Common myeloid progenitor, CD34-positive (primary cell): ENCODE measurements at regions not wholly inside any gene's neighbourhood (a gene's known extent, or its start where the extent isn't known, plus 50 kb on each side); places are given as distances from the start of the nearest gene placed in this dataset.

ENCODE experiments used
- CTCF ChIA-PET: fragments of 350-600 bp; sonication (Branson Sonifier 250); formaldehyde crosslinking; loops from one replicate; lab custom pipeline; 2021; ENCODE audit warnings: antibody characterized with exemption; lab: Charles Lee
- POLR2A ChIA-PET: fragments of 350-600 bp; sonication (Branson Sonifier 250); formaldehyde crosslinking; loops from one replicate; lab custom pipeline; 2021; ENCODE audit warnings: antibody characterized with exemption; lab: Charles Lee
- DNase-seq, 3 donors: peaks; one replicate each; pipeline versions ENCODE4 v3.0.0 to v3.0.0-alpha.2; 2013
- H3K27ac ChIP-seq, 2 experiments: 1 replicate in 1 of 2; 2 replicates in 1 of 2; pipeline ENCODE4 v1.7.0; 2013; ENCODE audit warnings: inconsistent platforms in 2 of 2, low read length in 2 of 2, mild to moderate bottlenecking in 2 of 2, low read depth in 1 of 2, moderate library complexity in 1 of 2; ENCODE audit not compliant: severe bottlenecking in 2 of 2, insufficient read depth in 1 of 2, poor library complexity in 1 of 2
- H3K27me3 ChIP-seq, 5 experiments: replicated peaks in 2 of 5; 1 replicate in 3 of 5; 2 replicates in 2 of 5; pipeline versions ENCODE4 v1.6.1 to v1.7.0; 2013; ENCODE audit warnings: low read length in 4 of 5, mild to moderate bottlenecking in 2 of 5, moderate library complexity in 2 of 5, inconsistent platforms in 1 of 5; ENCODE audit not compliant: insufficient read depth in 5 of 5, control insufficient read depth in 4 of 5
- H3K36me3 ChIP-seq, 4 experiments: 1 replicate in 2 of 4; 2 replicates in 2 of 4; pipeline versions ENCODE4 v1.6.1 to v1.7.0; 2013; ENCODE audit warnings: low read length in 3 of 4, control low read depth in 1 of 4, mild to moderate bottlenecking in 1 of 4; ENCODE audit not compliant: control insufficient read depth in 4 of 4, insufficient read depth in 4 of 4
- H3K4me1 ChIP-seq, 4 experiments: 1 replicate in 3 of 4; 2 replicates in 1 of 4; pipeline versions ENCODE4 v1.6.1 to v1.7.1; 2013; ENCODE audit warnings: low read length in 3 of 4, mild to moderate bottlenecking in 3 of 4, control low read depth in 1 of 4, inconsistent platforms in 1 of 4, moderate library complexity in 1 of 4; ENCODE audit not compliant: control insufficient read depth in 4 of 4, insufficient read depth in 4 of 4; ENCODE audit errors: control extremely low read depth in 1 of 4
- H3K4me3 ChIP-seq, 7 experiments: 1 replicate in 4 of 7; 2 replicates in 3 of 7; pipeline versions ENCODE4 v1.5.1 to v1.7.0; 2013; ENCODE audit warnings: mild to moderate bottlenecking in 7 of 7, low read length in 6 of 7, moderate library complexity in 6 of 7, inconsistent platforms in 2 of 7, low read depth in 2 of 7, control low read depth in 1 of 7; ENCODE audit not compliant: insufficient read depth in 4 of 7, control insufficient read depth in 1 of 7; ENCODE audit errors: extremely low read depth in 1 of 7
- H3K9me3 ChIP-seq, 5 experiments: 1 replicate in 4 of 5; 2 replicates in 1 of 5; pipeline versions ENCODE4 v1.6.1 to v1.7.1; 2013; ENCODE audit warnings: low read length in 4 of 5, mild to moderate bottlenecking in 2 of 5, inconsistent platforms in 1 of 5, low read depth in 1 of 5, moderate library complexity in 1 of 5; ENCODE audit not compliant: control insufficient read depth in 4 of 5, insufficient read depth in 2 of 5; ENCODE audit errors: control extremely low read depth in 1 of 5
- WGBS: methylation state at CpG from one replicate; pipeline ENCODE4 v1.1.5; 2013; ENCODE audit not compliant: insufficient coverage; 5-methylcytosine and 5-hydroxymethylcytosine counted together

DNA sequence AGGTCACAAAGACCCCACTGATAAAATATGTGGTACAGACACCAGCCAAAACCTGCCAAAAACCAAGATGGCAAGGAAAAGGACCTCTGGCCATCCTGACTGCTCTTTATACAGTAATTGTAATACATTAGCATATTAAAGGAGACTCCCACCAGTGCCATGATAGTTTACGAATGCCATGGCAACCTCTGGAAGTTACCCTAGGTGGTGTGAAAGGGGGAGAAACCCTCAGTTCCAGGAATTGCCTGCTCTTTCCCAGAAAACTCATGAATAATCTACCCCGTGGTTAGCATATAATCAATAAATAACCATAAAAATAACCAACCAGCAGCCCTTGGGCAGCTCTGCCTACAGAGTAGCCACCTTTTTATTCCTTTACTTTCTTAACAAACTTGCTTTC is 129.8 kb upstream of the EPB41L3 start:
- 50% methylated on average over 1 of the region's 2 CpGs for WGBS
- no peak overlapping the region for H3K27ac ChIP-seq
- no peaks in the 10 kb centered on the region for H3K36me3 ChIP-seq
- DNase-seq = no peak
- POLR2A ChIA-PET = no interaction called here
- peaks cover 0 to 5% (median 0%) of the 10 kb centered on the region in 5 experiments for H3K27me3 ChIP-seq
- CTCF ChIA-PET = no interaction called here
- H3K4me1 ChIP-seq = no peaks in the 10 kb centered on the region
- no peaks in the 10 kb centered on the region for H3K9me3 ChIP-seq
- H3K4me3 ChIP-seq = no peak overlapping the region

GRCh38 chr18:5669585-5669984 is 125.8 kb upstream of the EPB41L3 start:
- no CpG with 5 or more reads among the region's 2 CpGs for WGBS
- Histone ChIP-seq H3K4me3 (no peak overlapping the region), H3K36me3 (no peaks in the 10 kb centered on the region), H3K27me3 (peaks cover 0 to 4% (median 0%) of the 10 kb centered on the region in 5 experiments), H3K9me3 (no peaks in the 10 kb centered on the region), H3K27ac (no peak overlapping the region), H3K4me1 (no peaks in the 10 kb centered on the region)
- no peak for DNase-seq
- POLR2A ChIA-PET = no interaction called here
- CTCF ChIA-PET = no interaction called here

- ChIA-PET CTCF (no interaction called here), POLR2A (no interaction called here)
- Histone ChIP-seq H3K36me3 (no peaks in the 10 kb centered on the region), H3K27ac (no peak overlapping the region), H3K27me3 (no peaks in the 10 kb centered on the region), H3K4me3 (no peak overlapping the region), H3K4me1 (no peaks in the 10 kb centered on the region), H3K9me3 (no peaks in the 10 kb centered on the region)
- no peak for DNase-seq
- WGBS = 50% methylated on average over 2 of the region's 2 CpGs
Measured at GRCh38 chr18:5668087-5668715, 124.4 kb upstream of the EPB41L3 start.

- CTCF ChIA-PET = no interaction called here
- Histone ChIP-seq H3K4me1 (no peaks in the 10 kb centered on the region), H3K27ac (no peak overlapping the region), H3K9me3 (no peaks in the 10 kb centered on the region), H3K27me3 (no peaks in the 10 kb centered on the region), H3K4me3 (no peak overlapping the region), H3K36me3 (no peaks in the 10 kb centered on the region)
- no peak for DNase-seq
- WGBS = 63% methylated on average over 1 of the region's 3 CpGs
- POLR2A ChIA-PET = no interaction called here
Measured at GRCh38 chr18:5667356-5667755, 123.6 kb upstream of the EPB41L3 start.

GRCh38 chr18:5662586-5663090 is 118.8 kb upstream of the EPB41L3 start:
- ChIA-PET CTCF (no interaction called here), POLR2A (no interaction called here)
- H3K27me3 ChIP-seq = peaks cover 0 to 2% (median 0%) of the 10 kb centered on the region in 5 experiments
- 100% methylated on average over 1 of the region's 3 CpGs for WGBS
- no peaks in the 10 kb centered on the region for H3K36me3 ChIP-seq
- no peak overlapping the region for H3K27ac ChIP-seq
- DNase-seq = no peak
- H3K4me3 ChIP-seq = no peak overlapping the region
- no peaks in the 10 kb centered on the region for H3K4me1 ChIP-seq
- H3K9me3 ChIP-seq = no peaks in the 10 kb centered on the region

- Histone ChIP-seq H3K36me3 (no peaks in the 10 kb centered on the region), H3K4me1 (no peaks in the 10 kb centered on the region), H3K4me3 (no peak overlapping the region), H3K27me3 (peaks cover 0 to 2% (median 0%) of the 10 kb centered on the region in 5 experiments), H3K9me3 (no peaks in the 10 kb centered on the region), H3K27ac (no peak overlapping the region)
- POLR2A ChIA-PET = no interaction called here
- 100% methylated on average over 1 of the region's 1 CpG for WGBS
- CTCF ChIA-PET = interaction anchor here (0.9 kb wide), 1 partner anchor 10 kb away, joined by 3 read pairs; no protein-coding TSS in a partner anchor
- no peak for DNase-seq
Measured at GRCh38 chr18:5661179-5661578, 117.4 kb upstream of the EPB41L3 start.

DNA sequence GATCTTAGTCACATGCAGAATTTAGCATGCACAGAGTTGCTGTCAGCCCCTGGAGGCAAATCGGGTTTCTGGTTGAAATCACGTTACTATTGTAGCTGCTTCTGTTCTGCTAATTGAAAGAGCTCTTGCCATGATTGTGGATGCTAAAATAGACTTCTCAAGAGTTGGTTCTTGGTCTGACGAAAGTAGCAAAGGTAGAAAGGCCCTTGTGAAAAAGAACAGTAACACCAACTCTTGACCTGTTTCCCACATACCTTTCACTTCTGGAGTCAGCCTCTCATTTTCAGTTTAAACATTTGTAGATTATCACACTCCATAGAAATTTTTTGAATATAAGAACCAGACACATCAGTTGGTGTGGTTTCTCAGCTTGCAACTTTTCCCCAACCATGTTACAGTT is 110.0 kb upstream of the EPB41L3 start:
- no peaks in the 10 kb centered on the region for H3K9me3 ChIP-seq
- peaks cover 0 to 2% (median 0%) of the 10 kb centered on the region in 5 experiments for H3K27me3 ChIP-seq
- no peaks in the 10 kb centered on the region for H3K4me1 ChIP-seq
- WGBS = 94% methylated on average over 3 of the region's 3 CpGs
- no peaks in the 10 kb centered on the region for H3K36me3 ChIP-seq
- no peak for DNase-seq
- H3K4me3 ChIP-seq = no peak overlapping the region
- ChIA-PET POLR2A (no interaction called here), CTCF (no interaction called here)
- H3K27ac ChIP-seq = no peak overlapping the region
